Kidney (tissue), 13 donors: ENCODE measurements at regions not wholly inside any gene's neighbourhood (a gene's known extent, or its start where the extent isn't known, plus 50 kb on each side); places are given as distances from the start of the nearest gene placed in this dataset.

Source experiments
- DNase-seq, 5 donors: peaks; one replicate each; pipeline ENCODE4 v3.0.0-alpha.2; 2013 to 2020
- FAIRE-seq: peaks from 2 replicates; lab custom pipeline; 2012; peaks lifted over from hg19 to GRCh38; lab: Jason Lieb, UNC
- H3K27ac ChIP-seq, 2 donors: one replicate each; pipeline ENCODE4 v1.7.0; 2013; ENCODE audit warnings: low read depth in 2 of 2, low read length in 2 of 2, inconsistent platforms in 1 of 2
- H3K27me3 ChIP-seq: one replicate; pipeline ENCODE4 v1.7.1; 2013; ENCODE audit warnings: low read length, inconsistent platforms; ENCODE audit not compliant: control insufficient read depth, insufficient read depth
- H3K36me3 ChIP-seq, 3 donors: one replicate each; pipeline versions ENCODE4 v1.7.0 to v1.7.1; 2013; ENCODE audit warnings: low read length in 3 of 3, control low read depth in 1 of 3, inconsistent platforms in 1 of 3; ENCODE audit not compliant: insufficient read depth in 3 of 3, control insufficient read depth in 2 of 3
- H3K4me1 ChIP-seq, 3 donors: one replicate each; pipeline versions ENCODE4 v1.7.0 to v1.7.1; 2013; ENCODE audit warnings: low read length in 3 of 3, inconsistent platforms in 1 of 3, low read depth in 1 of 3; ENCODE audit not compliant: control insufficient read depth in 2 of 3, insufficient read depth in 2 of 3
- H3K4me3 ChIP-seq, 3 donors: one replicate each; pipeline versions ENCODE4 v1.7.0 to v1.8.1; 2013; ENCODE audit warnings: low read length in 3 of 3, control low read depth in 1 of 3, inconsistent platforms in 1 of 3
- H3K9ac ChIP-seq, 3 donors: one replicate each; pipeline versions ENCODE4 v1.7.0 to v1.7.1; 2013; ENCODE audit warnings: low read length in 3 of 3, control low read depth in 1 of 3, inconsistent platforms in 1 of 3
- H3K9me3 ChIP-seq, 3 donors: one replicate each; pipeline versions ENCODE4 v1.7.0 to v1.7.1; 2013; ENCODE audit warnings: low read length in 3 of 3, control low read depth in 1 of 3, inconsistent platforms in 1 of 3; ENCODE audit not compliant: control insufficient read depth in 2 of 3, insufficient read depth in 1 of 3
- CTCF ChIP-seq: IDR thresholded peaks from 3 replicates; pipeline ENCODE4 v1.5.1; 2012; ENCODE audit warnings: mild to moderate bottlenecking, moderate library complexity, borderline replicate concordance; ENCODE audit not compliant: insufficient read depth; ENCODE audit errors: extremely low read depth
- intact Hi-C: fragments of 100-400 bp; cut with DNase I; formaldehyde crosslinking; loops from one replicate; pipeline ENCODE4 v1.11.1; 2022
- donor health status: control.
- donor health status: control.
- donor health status: control.
- donor health status: control.
- donor health status: control.
- donor health status: DM: yes; HTN: yes; CAD: no.
- donor health status: Normal renal cell carcinoma (clear cell type).

- Histone ChIP-seq H3K36me3 (no peaks in the 10 kb centered on the region), H3K9ac (no peak overlapping the region), H3K9me3 (no peaks in the 10 kb centered on the region), H3K4me1 (peaks cover 0 to 6% (median 0%) of the 10 kb centered on the region in 3 donors), H3K4me3 (no peak overlapping the region), H3K27ac (no peak overlapping the region), H3K27me3 (no peaks in the 10 kb centered on the region)
- intact Hi-C loops, result no loop called here
- no peak for DNase-seq
- TF ChIP-seq CTCF, result no peak
- FAIRE-seq, result no peak
Observed at GRCh38 chrX:39047174-39047573, 245.9 kb downstream of the MID1IP1 start.

DNA sequence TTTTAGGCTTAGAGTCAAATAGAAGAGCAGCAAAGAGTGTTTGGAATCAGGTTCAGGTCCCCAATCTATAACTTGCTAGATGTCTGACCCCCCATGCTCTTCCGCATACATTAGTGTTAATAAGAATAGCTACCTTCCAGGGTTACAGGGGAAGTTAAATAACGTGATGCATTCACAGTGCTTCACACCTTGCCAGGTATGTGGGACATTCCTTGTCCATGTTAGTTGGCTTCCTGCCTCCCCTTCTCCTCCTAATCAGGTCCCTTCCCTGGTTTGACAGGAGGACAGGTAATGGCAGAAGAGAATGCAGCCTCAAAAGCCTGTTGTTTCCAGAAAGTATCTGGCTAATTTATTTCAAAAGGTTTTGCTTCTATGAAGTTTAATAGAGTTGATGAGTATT is 248.7 kb downstream of the MID1IP1 start:
- Histone ChIP-seq H3K4me3 (no peak overlapping the region), H3K9me3 (no peaks in the 10 kb centered on the region), H3K27me3 (no peaks in the 10 kb centered on the region), H3K27ac (no peak overlapping the region), H3K36me3 (no peaks in the 10 kb centered on the region), H3K4me1 (no peaks in the 10 kb centered on the region), H3K9ac (no peak overlapping the region)
- FAIRE-seq, result no peak
- no peak for DNase-seq
- intact Hi-C loops, result no loop called here
- TF ChIP-seq CTCF, result no peak

DNA sequence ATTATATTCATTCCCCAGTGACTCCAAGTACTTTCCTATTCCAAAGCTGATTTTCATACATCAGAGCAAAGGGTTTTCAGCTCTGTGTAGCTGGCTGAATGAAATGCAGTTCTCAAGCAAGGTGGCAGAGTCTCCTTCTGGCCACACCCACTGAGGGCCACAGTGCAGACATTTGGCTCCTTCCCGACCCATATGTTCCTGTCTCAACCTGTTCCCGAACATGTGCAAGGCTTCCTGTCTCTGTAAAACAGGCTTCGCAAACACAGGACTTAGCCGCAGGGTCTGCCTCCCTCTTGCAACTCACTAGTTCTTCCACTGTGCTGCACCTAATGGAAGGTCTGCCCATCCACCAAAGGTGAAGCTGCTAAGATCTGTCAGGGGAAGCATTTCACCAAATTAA is 249.2 kb downstream of the MID1IP1 start:
- intact Hi-C loops, result no loop called here
- DNase-seq (no peak), FAIRE-seq (no peak)
- H3K9me3 ChIP-seq, result no peaks in the 10 kb centered on the region
- no peaks in the 10 kb centered on the region for H3K4me1 ChIP-seq
- H3K36me3 ChIP-seq, result no peaks in the 10 kb centered on the region
- no peak for TF ChIP-seq CTCF
- H3K4me3 ChIP-seq, result no peak overlapping the region
- H3K27me3 ChIP-seq, result no peaks in the 10 kb centered on the region
- H3K27ac ChIP-seq, result no peak overlapping the region
- no peak overlapping the region for H3K9ac ChIP-seq

DNA sequence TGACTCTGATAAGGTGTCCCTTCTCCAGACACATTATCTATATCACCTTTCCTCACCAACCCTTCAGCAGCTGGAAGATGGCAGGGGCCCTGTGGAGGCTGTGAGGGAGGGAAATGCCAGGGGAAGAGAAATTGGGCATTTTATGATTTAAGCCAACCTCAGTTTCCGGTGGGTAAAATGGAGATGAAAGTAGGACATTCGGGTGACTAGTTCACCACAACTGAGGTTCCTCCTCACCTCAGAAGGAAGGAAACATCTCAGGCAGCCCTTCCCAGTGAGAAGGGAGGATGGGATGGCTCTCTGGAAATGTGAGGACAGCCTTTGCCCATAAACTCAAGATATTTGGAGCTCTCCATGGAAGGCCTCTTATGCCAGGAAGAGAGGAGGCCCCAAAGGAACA is 251.5 kb downstream of the MID1IP1 start:
- no peaks in the 10 kb centered on the region for H3K4me1 ChIP-seq
- no peak overlapping the region for H3K27ac ChIP-seq
- H3K27me3 ChIP-seq, result no peaks in the 10 kb centered on the region
- TF ChIP-seq CTCF, result no peak
- intact Hi-C loops, result no loop called here
- no peak for FAIRE-seq
- no peaks in the 10 kb centered on the region for H3K9me3 ChIP-seq
- H3K4me3 ChIP-seq, result no peak overlapping the region
- no peak overlapping the region for H3K9ac ChIP-seq
- H3K36me3 ChIP-seq, result no peaks in the 10 kb centered on the region
- no peak for DNase-seq
